IPS-18c (cell line): ENCODE measurements at regions not wholly inside any gene's neighbourhood (a gene's known extent, or its start where the extent isn't known, plus 50 kb on each side); places are given as distances from the start of the nearest gene placed in this dataset.

ENCODE experiments used
- H3K4me3 ChIP-seq: 2 replicates; pipeline ENCODE4 v1.7.0; 2013; ENCODE audit warnings: low read depth, mild to moderate bottlenecking, low read length, moderate library complexity; ENCODE audit not compliant: insufficient read depth
- H3K9me3 ChIP-seq: one replicate; pipeline ENCODE4 v1.6.1; 2013; ENCODE audit warnings: mild to moderate bottlenecking, low read length, moderate library complexity; ENCODE audit not compliant: control insufficient read depth, insufficient read depth

- H3K9me3 ChIP-seq, result no peaks in the 10 kb centered on the region
- no peak overlapping the region for H3K4me3 ChIP-seq
Observed at GRCh38 chr17:52831536-52831935, 673.0 kb upstream of the CA10 start.

- Histone ChIP-seq H3K9me3 (no peaks in the 10 kb centered on the region), H3K4me3 (no peak overlapping the region)
Observed at GRCh38 chr17:52828621-52829020, 670.1 kb upstream of the CA10 start.

GRCh38 chr17:52827526-52827925 is 669.0 kb upstream of the CA10 start:
- Histone ChIP-seq H3K9me3 (no peaks in the 10 kb centered on the region), H3K4me3 (no peak overlapping the region)

GRCh38 chr17:52824542-52824941 is 666.0 kb upstream of the CA10 start:
- H3K9me3 ChIP-seq, result no peaks in the 10 kb centered on the region
- H3K4me3 ChIP-seq, result no peak overlapping the region

DNA sequence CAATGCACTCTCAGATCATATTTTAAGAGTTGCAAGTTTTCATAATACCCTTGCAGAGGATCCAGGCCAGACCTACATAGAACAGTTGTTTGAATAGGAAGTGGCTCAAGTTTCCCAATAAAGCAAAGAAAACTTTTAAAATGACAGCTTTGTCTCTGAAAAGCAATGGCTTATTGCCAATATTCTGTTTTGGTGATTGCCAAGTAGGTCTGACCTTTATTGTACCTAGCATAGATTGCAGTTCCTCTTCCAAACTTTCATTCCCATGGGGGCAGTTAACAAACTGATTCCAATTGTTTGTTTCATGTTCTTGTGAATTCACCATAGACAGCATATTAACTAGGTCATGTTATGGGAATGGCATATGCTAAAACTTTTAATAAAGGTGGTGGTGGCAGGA is 664.6 kb upstream of the CA10 start:
- Histone ChIP-seq H3K4me3 (no peak overlapping the region), H3K9me3 (no peaks in the 10 kb centered on the region)

- Histone ChIP-seq H3K9me3 (no peaks in the 10 kb centered on the region), H3K4me3 (no peak overlapping the region)
Observed at GRCh38 chr17:52790359-52790955, 631.9 kb upstream of the CA10 start.

- Histone ChIP-seq H3K4me3 (no peak overlapping the region), H3K9me3 (no peaks in the 10 kb centered on the region)
Observed at GRCh38 chr17:52789829-52790228, 631.3 kb upstream of the CA10 start.

- no peak overlapping the region for H3K4me3 ChIP-seq
Observed at GRCh38 chr17:52776234-52776633, 617.7 kb upstream of the CA10 start.

GRCh38 chr17:52762794-52763167 is 604.3 kb upstream of the CA10 start:
- no peaks in the 10 kb centered on the region for H3K9me3 ChIP-seq
- H3K4me3 ChIP-seq, result no peak overlapping the region

More at GRCh38 chr17:52776234-52776633, 617.7 kb upstream of the CA10 start:
- H3K9me3 ChIP-seq, result no peaks in the 10 kb centered on the region

- no peak overlapping the region for H3K4me3 ChIP-seq
- no peaks in the 10 kb centered on the region for H3K9me3 ChIP-seq
Observed at GRCh38 chr17:52762147-52762793, 603.8 kb upstream of the CA10 start.

DNA sequence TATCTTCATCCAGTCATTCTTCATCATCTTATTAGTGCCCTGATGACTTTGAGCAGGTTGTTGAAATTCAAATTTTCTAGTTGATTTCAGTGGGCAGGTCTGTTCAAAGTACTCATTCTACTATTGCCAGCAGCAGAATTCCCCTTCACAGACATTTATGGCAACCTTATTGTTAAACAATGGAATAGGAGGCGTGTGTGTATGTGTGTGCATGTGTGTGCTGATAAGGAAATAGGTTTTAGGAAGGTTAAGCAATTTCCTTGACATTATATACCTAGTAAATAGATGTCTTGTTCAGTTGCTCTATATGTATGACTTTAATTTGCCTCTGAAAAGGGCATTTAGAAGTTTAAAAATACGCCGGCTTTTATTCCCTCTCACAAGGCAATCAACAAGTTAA is 601.4 kb upstream of the CA10 start:
- Histone ChIP-seq H3K4me3 (no peak overlapping the region), H3K9me3 (no peaks in the 10 kb centered on the region)

GRCh38 chr17:52758481-52758880 is 600.0 kb upstream of the CA10 start:
- H3K9me3 ChIP-seq, result no peaks in the 10 kb centered on the region
- no peak overlapping the region for H3K4me3 ChIP-seq

DNA sequence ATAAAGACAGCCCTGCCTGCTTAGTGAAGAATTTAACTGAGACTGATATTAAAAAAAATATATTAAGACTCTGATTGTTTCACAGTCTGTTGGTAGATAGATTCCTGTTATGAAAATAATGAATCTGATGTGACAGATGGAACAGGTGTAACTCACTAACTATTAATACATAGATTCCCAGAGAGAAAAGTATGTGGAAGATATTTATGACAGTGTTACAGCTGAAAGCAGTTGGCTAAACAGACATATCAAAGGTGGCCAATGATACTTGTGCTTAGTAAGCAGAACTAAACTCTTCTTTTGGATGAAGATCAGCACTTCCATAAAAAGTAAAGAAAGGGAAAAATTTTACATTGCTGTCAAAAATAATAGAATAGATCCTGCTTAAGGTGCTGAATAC is 598.2 kb upstream of the CA10 start:
- no peak overlapping the region for H3K4me3 ChIP-seq
- H3K9me3 ChIP-seq, result no peaks in the 10 kb centered on the region

DNA sequence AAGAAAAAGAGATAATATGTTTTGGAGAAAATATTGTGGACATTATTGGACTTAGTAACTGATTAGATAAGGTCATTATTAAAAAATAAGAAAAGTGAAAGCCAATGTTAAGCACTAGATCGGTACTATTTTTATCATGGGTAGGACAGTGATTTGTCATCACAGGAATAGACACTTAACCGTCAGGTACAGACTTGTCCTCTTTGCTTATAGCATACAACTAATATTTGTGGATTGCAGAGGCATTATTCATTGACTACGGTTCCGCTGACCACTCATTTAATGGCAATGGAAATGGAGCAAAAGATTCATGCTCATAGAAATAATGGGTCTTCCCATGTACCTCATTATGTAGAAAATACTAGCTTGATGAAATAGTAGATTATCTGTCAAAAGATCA is 596.3 kb upstream of the CA10 start:
- no peaks in the 10 kb centered on the region for H3K9me3 ChIP-seq
- H3K4me3 ChIP-seq, result no peak overlapping the region

DNA sequence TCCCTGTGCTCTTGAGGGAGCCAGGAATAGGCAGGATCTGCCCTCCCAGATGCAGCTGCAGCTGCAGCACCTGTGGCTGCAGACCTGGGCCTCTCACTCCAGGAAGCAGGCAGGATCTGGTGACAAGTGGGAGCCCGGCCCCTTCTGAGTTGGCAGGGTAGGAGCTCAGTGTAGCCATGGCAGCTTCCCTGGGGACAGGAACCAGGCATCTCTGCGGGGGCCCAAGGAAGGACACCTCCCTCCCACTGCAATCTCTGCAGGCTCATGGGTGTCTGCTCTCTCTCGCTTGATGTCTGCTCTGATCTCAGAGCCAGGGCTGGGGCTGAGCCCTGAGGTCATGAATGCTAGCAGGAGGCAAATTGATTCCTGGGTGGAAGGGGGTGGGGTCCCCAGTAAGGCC is 592.5 kb upstream of the CA10 start:
- Histone ChIP-seq H3K9me3 (no peaks in the 10 kb centered on the region), H3K4me3 (no peak overlapping the region)

DNA sequence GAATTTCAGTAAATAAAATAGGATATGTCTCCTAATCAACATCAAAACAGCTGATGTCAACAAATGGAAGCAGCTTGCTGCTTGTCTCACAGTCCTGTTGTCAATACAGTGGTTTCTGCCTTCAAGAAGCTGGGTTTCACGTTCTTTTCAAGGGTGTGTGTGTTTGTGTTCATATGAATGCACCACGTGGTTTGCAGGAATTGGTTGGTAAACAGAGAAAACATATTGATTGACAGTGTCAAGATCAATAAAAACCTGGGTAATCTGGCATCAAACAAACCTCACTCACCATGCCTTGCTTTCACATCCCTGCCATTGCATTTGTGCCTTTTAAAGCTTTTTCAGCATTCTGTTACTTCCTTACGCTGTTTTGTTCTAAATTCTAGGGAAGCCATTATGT is 585.7 kb upstream of the CA10 start:
- H3K4me3 ChIP-seq, result no peak overlapping the region
- H3K9me3 ChIP-seq, result no peaks in the 10 kb centered on the region

DNA sequence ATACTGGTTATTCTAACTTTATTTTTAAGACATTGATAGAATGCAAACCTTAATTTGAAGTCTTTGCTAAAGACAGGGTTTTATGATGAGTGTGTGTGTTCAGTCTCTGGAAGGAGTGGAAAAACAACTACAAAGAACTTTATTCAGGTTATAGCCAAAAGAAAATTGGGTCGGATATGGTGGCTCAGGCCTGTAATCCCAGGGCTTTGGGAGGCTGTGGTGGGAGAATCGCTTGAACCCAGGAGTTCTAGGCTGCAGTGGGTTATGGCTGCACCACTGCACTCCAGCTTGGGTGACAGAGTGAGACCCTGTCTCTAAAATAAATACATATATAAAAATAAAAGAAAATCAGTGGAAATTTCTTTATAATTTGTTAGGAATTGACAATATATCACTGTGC is 581.5 kb upstream of the CA10 start:
- no peak overlapping the region for H3K4me3 ChIP-seq
- H3K9me3 ChIP-seq, result no peaks in the 10 kb centered on the region

DNA sequence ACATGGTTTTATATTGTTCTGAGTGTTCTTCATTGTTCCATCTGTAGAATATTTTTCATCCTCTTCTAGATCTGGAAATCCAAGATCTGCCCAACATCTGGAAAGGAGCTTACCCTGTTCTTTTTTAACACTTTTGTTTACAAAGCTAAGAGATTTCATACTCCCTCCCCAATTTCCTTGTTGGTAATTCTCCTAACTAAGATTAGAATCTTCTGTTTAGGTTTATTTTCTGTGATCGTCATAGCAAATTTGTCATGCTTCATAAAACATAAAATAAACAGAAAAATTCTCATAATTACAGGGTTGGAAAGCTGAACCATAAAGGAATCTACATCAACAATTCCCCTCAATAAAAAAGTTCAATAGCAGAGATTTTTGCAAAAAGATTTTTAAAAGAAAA is 580.3 kb upstream of the CA10 start:
- H3K4me3 ChIP-seq, result no peak overlapping the region
- H3K9me3 ChIP-seq, result no peaks in the 10 kb centered on the region

- Histone ChIP-seq H3K9me3 (no peaks in the 10 kb centered on the region), H3K4me3 (no peak overlapping the region)
Observed at GRCh38 chr17:52737071-52737470, 578.6 kb upstream of the CA10 start.
